HepG2 (cell line): ENCODE measurements at regions not wholly inside any gene's neighbourhood (a gene's known extent, or its start where the extent isn't known, plus 50 kb on each side); places are given as distances from the start of the nearest gene placed in this dataset.

Experiments
- ETV5 ChIP-seq: IDR thresholded peaks from 2 replicates; pipeline ENCODE4 v1.6.1; 2018; ENCODE audit warnings: missing biosample characterization, missing genetic modification reagents, inconsistent platforms, borderline replicate concordance
- HMG20A ChIP-seq: IDR thresholded peaks from 2 replicates; pipeline ENCODE4 v1.6.1; 2016; ENCODE audit warnings: borderline replicate concordance
- SRSF9 ChIP-seq: fragments of 200-400 bp; formaldehyde crosslinking; IDR thresholded peaks from 2 replicates; pipeline ENCODE4 v1.6.1; 2018; ENCODE audit warnings: borderline replicate concordance, mild to moderate bottlenecking, low read depth, low read length; ENCODE audit not compliant: insufficient read depth, poor library complexity, severe bottlenecking
- TBP ChIP-seq: sonication (generic); formaldehyde crosslinking; IDR thresholded peaks from 2 replicates; pipeline ENCODE4 v1.5.0; 2020; ENCODE audit warnings: missing genetic modification reagents
- TBX3 ChIP-seq: fragments of 450-650 bp; IDR thresholded peaks from 2 replicates; pipeline ENCODE4 v1.6.1; 2017; ENCODE audit warnings: antibody characterized with exemption, mild to moderate bottlenecking, inconsistent platforms, borderline replicate concordance
- ZNF446 ChIP-seq: sonication (generic); formaldehyde crosslinking; IDR thresholded peaks from 2 replicates; pipeline ENCODE4 v1.5.0; 2020; ENCODE audit warnings: mild to moderate bottlenecking, missing genetic modification reagents
- ZNF569 ChIP-seq: sonication (generic); formaldehyde crosslinking; IDR thresholded peaks from 2 replicates; pipeline ENCODE4 v1.5.0; 2020; ENCODE audit warnings: mild to moderate bottlenecking, missing genetic modification reagents, moderate library complexity, borderline replicate concordance
- ZNF749 ChIP-seq: sonication (generic); formaldehyde crosslinking; IDR thresholded peaks from 2 replicates; pipeline ENCODE4 v1.8.0; 2022; ENCODE audit warnings: mild to moderate bottlenecking, missing genetic modification reagents, moderate library complexity, borderline replicate concordance
- TF ChIP-seq, protein P1 (sequence below): sonication (generic); formaldehyde crosslinking; IDR thresholded peaks from 2 replicates; pipeline ENCODE4 v1.8.0; 2022; ENCODE audit warnings: low read depth, missing genetic modification reagents
- TF ChIP-seq, protein P2 (sequence below): sonication (generic); formaldehyde crosslinking; IDR thresholded peaks from 2 replicates; pipeline ENCODE4 v1.4.0; 2020; ENCODE audit warnings: missing genetic modification reagents
- TF ChIP-seq, protein P3 (sequence below): IDR thresholded peaks from 2 replicates; pipeline ENCODE4 v1.6.1; 2016; ENCODE audit warnings: low read depth, borderline replicate concordance
- TF ChIP-seq, protein P4 (sequence below): sonication (generic); formaldehyde crosslinking; IDR thresholded peaks from 2 replicates; pipeline ENCODE4 v1.8.1; 2023; ENCODE audit warnings: mild to moderate bottlenecking, missing genetic modification reagents
- TF ChIP-seq, protein P5 (sequence below): sonication (generic); formaldehyde crosslinking; IDR thresholded peaks from 2 replicates; pipeline ENCODE4 v1.4.0; 2020; ENCODE audit warnings: mild to moderate bottlenecking, missing genetic modification reagents, borderline replicate concordance
- TF ChIP-seq, protein P6 (sequence below): sonication (generic); formaldehyde crosslinking; conservative IDR thresholded peaks from 2 replicates; pipeline ENCODE4 v1.4.0; 2020; ENCODE audit warnings: mild to moderate bottlenecking, missing genetic modification reagents, moderate library complexity

DNA sequence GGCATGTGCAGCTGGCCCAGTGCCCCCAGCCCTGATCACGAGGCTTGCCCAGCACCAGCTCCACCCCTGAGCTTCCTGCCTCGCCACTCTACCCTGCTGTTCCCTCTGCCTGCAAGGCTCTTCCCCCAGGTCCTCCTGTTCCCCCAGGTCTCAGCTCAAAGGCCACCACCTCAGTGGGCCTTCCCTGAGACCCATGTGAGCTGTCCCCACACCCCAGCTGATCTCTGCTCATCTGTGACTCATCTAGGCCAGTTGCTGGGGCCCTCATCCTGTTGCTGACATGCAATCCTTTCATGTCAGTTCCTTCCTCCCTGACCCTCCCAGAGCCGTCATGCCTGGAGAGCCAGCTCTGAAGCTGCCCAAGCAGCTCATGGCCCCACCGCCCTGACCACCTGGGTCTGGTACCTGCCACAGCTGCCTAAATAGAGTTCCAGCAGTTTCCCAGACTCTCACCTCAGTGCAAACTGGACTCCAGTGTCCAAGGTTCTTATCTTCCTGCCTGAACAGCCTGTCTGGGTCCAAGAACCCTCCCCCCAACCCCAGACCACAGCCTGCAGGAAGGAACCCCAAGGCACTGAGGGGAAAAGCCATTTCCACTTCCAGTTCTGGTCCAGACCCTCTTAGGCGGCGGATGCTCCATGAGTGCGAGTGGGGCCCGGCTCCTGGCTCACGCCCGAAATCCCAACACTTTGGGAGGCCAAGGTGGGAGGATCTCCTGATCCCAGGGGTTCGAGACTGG lies 116.6 kb upstream of the IQSEC1 start (continued):
- TF ChIP-seq, protein P1, sequence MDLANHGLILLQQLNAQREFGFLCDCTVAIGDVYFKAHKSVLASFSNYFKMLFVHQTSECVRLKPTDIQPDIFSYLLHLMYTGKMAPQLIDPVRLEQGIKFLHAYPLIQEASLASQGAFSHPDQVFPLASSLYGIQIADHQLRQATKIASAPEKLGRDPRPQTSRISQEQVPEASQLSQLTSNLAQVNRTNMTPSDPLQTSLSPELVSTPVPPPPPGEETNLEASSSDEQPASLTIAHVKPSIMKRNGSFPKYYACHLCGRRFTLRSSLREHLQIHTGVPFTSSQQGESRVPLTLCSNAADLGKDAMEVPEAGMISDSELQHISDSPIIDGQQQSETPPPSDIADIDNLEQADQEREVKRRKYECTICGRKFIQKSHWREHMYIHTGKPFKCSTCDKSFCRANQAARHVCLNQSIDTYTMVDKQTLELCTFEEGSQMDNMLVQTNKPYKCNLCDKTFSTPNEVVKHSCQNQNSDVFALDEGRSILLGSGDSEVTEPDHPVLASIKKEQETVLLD (CRISPR knock-in tag) = no peak
- no peak for TF ChIP-seq ZNF446
- TF ChIP-seq, protein P2, sequence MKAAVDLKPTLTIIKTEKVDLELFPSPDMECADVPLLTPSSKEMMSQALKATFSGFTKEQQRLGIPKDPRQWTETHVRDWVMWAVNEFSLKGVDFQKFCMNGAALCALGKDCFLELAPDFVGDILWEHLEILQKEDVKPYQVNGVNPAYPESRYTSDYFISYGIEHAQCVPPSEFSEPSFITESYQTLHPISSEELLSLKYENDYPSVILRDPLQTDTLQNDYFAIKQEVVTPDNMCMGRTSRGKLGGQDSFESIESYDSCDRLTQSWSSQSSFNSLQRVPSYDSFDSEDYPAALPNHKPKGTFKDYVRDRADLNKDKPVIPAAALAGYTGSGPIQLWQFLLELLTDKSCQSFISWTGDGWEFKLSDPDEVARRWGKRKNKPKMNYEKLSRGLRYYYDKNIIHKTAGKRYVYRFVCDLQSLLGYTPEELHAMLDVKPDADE = no peak
- TF ChIP-seq, protein P3, sequence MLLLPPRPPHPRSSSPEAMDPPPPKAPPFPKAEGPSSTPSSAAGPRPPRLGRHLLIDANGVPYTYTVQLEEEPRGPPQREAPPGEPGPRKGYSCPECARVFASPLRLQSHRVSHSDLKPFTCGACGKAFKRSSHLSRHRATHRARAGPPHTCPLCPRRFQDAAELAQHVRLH (CRISPR knock-in tag) = peak; percentile 49; the same call in 1 of the 2 replicates
- no peak for TF ChIP-seq TBP (CRISPR knock-in tag)
- TF ChIP-seq, protein P4, sequence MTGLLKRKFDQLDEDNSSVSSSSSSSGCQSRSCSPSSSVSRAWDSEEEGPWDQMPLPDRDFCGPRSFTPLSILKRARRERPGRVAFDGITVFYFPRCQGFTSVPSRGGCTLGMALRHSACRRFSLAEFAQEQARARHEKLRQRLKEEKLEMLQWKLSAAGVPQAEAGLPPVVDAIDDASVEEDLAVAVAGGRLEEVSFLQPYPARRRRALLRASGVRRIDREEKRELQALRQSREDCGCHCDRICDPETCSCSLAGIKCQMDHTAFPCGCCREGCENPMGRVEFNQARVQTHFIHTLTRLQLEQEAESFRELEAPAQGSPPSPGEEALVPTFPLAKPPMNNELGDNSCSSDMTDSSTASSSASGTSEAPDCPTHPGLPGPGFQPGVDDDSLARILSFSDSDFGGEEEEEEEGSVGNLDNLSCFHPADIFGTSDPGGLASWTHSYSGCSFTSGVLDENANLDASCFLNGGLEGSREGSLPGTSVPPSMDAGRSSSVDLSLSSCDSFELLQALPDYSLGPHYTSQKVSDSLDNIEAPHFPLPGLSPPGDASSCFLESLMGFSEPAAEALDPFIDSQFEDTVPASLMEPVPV = no peak
- no peak for TF ChIP-seq SRSF9
- TF ChIP-seq TBX3 = 0 out of 2 replicates have a peak, but pooled peaks have one; percentile 49
- TF ChIP-seq ZNF749 (CRISPR knock-in tag) = no peak
- TF ChIP-seq ETV5 (CRISPR knock-in tag) = peak; percentile 96
- TF ChIP-seq, protein P5, sequence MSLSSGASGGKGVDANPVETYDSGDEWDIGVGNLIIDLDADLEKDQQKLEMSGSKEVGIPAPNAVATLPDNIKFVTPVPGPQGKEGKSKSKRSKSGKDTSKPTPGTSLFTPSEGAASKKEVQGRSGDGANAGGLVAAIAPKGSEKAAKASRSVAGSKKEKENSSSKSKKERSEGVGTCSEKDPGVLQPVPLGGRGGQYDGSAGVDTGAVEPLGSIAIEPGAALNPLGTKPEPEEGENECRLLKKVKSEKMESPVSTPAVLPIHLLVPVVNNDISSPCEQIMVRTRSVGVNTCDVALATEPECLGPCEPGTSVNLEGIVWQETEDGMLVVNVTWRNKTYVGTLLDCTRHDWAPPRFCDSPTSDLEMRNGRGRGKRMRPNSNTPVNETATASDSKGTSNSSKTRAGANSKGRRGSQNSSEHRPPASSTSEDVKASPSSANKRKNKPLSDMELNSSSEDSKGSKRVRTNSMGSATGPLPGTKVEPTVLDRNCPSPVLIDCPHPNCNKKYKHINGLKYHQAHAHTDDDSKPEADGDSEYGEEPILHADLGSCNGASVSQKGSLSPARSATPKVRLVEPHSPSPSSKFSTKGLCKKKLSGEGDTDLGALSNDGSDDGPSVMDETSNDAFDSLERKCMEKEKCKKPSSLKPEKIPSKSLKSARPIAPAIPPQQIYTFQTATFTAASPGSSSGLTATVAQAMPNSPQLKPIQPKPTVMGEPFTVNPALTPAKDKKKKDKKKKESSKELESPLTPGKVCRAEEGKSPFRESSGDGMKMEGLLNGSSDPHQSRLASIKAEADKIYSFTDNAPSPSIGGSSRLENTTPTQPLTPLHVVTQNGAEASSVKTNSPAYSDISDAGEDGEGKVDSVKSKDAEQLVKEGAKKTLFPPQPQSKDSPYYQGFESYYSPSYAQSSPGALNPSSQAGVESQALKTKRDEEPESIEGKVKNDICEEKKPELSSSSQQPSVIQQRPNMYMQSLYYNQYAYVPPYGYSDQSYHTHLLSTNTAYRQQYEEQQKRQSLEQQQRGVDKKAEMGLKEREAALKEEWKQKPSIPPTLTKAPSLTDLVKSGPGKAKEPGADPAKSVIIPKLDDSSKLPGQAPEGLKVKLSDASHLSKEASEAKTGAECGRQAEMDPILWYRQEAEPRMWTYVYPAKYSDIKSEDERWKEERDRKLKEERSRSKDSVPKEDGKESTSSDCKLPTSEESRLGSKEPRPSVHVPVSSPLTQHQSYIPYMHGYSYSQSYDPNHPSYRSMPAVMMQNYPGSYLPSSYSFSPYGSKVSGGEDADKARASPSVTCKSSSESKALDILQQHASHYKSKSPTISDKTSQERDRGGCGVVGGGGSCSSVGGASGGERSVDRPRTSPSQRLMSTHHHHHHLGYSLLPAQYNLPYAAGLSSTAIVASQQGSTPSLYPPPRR (CRISPR knock-in tag) = peak; percentile 70; the same call in 1 of the 2 replicates
- TF ChIP-seq ZNF569 = no peak
- TF ChIP-seq HMG20A = peak; percentile 85
- TF ChIP-seq, protein P6, sequence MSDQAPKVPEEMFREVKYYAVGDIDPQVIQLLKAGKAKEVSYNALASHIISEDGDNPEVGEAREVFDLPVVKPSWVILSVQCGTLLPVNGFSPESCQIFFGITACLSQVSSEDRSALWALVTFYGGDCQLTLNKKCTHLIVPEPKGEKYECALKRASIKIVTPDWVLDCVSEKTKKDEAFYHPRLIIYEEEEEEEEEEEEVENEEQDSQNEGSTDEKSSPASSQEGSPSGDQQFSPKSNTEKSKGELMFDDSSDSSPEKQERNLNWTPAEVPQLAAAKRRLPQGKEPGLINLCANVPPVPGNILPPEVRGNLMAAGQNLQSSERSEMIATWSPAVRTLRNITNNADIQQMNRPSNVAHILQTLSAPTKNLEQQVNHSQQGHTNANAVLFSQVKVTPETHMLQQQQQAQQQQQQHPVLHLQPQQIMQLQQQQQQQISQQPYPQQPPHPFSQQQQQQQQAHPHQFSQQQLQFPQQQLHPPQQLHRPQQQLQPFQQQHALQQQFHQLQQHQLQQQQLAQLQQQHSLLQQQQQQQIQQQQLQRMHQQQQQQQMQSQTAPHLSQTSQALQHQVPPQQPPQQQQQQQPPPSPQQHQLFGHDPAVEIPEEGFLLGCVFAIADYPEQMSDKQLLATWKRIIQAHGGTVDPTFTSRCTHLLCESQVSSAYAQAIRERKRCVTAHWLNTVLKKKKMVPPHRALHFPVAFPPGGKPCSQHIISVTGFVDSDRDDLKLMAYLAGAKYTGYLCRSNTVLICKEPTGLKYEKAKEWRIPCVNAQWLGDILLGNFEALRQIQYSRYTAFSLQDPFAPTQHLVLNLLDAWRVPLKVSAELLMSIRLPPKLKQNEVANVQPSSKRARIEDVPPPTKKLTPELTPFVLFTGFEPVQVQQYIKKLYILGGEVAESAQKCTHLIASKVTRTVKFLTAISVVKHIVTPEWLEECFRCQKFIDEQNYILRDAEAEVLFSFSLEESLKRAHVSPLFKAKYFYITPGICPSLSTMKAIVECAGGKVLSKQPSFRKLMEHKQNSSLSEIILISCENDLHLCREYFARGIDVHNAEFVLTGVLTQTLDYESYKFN (CRISPR knock-in tag) = peak; percentile 94
